Right lobe of liver (tissue), 4 donors: ENCODE measurements at regions not wholly inside any gene's neighbourhood (a gene's known extent, or its start where the extent isn't known, plus 50 kb on each side); places are given as distances from the start of the nearest gene placed in this dataset.

Experiments used
- POLR2A ChIP-seq: fragments of 450-650 bp; IDR thresholded peaks from one replicate; pipeline ENCODE4 v1.6.1; 2017; ENCODE audit warnings: antibody characterized with exemption, mild to moderate bottlenecking
- TF ChIP-seq, protein P1 (sequence below), 4 donors: fragments of 200-600 bp in 3 of 4; fragments of 450-650 bp in 1 of 4; IDR thresholded peaks; one replicate each; pipeline versions ENCODE4 v1.5.1 to v1.8.0; 2016 to 2022; ENCODE audit warnings: antibody characterized with exemption in 4 of 4, mild to moderate bottlenecking in 2 of 4
- donor health status: DM: no; HTN: no; CAD: no.
- donor health status: DM: no; HTN: no; CAD: no.
- donor health status: DM: no; HTN: yes; CAD: no.

DNA sequence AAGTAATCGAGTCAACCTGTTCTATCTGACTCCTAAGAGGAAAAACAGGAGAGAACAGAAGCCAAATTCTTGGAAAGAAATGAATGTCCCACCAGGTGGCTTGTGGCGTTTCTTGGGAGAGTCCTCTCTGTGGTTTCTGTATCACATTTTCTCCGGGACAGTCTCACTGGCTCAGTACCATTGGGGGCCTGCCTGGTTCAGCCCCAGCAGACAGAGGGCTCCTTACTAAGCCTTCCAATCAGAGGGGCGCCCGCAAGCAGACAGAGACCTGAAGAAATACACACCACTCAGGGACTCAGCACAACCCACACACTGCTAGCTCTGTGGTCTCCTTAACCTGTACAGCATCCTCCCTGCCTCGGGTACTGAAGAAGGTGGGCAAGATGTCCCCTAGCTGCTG lies 302.1 kb downstream of the TLE3 start:
- TF ChIP-seq, protein P1, sequence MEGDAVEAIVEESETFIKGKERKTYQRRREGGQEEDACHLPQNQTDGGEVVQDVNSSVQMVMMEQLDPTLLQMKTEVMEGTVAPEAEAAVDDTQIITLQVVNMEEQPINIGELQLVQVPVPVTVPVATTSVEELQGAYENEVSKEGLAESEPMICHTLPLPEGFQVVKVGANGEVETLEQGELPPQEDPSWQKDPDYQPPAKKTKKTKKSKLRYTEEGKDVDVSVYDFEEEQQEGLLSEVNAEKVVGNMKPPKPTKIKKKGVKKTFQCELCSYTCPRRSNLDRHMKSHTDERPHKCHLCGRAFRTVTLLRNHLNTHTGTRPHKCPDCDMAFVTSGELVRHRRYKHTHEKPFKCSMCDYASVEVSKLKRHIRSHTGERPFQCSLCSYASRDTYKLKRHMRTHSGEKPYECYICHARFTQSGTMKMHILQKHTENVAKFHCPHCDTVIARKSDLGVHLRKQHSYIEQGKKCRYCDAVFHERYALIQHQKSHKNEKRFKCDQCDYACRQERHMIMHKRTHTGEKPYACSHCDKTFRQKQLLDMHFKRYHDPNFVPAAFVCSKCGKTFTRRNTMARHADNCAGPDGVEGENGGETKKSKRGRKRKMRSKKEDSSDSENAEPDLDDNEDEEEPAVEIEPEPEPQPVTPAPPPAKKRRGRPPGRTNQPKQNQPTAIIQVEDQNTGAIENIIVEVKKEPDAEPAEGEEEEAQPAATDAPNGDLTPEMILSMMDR (IDR thresholded peaks at IDR 0.05) = no peak
- no peak for TF ChIP-seq POLR2A
